ENCODE measurements at regions not wholly inside any gene's neighbourhood (a gene's known extent, or its start where the extent isn't known, plus 50 kb on each side); places are given as distances from the start of the nearest gene placed in this dataset.

- no peak overlapping the region for H3K27ac ChIP-seq
- no peak for DNase-seq
- no peaks in the 10 kb centered on the region for H3K36me3 ChIP-seq
- TF ChIP-seq CTCF (IDR thresholded peaks at IDR 0.05): no peak
- intact Hi-C loops (cut with DNase I): no loop called here
- H3K9ac ChIP-seq (ENCODE audit: low read depth in 2 of 2, low read length in 2 of 2): no peak overlapping the region
- H3K9me3 ChIP-seq: no peaks in the 10 kb centered on the region
- no peaks in the 10 kb centered on the region for H3K27me3 ChIP-seq
- H3K4me3 ChIP-seq: no peak overlapping the region
- no peaks in the 10 kb centered on the region for H3K4me1 ChIP-seq
Observed at GRCh38 chr3:187977659-187978058, 176.3 kb upstream of the LPP start.

GRCh38 chr3:187978433-187979011 is 175.4 kb upstream of the LPP start:
- no peak overlapping the region for H3K4me3 ChIP-seq
- no peak for DNase-seq

GRCh38 chr3:187979564-187979963 is 174.4 kb upstream of the LPP start:
- TF ChIP-seq CTCF (IDR thresholded peaks at IDR 0.05): no peak
- Histone ChIP-seq H3K4me3 (no peak overlapping the region), H3K4me1 (no peaks in the 10 kb centered on the region), H3K9me3 (no peaks in the 10 kb centered on the region), H3K36me3 (no peaks in the 10 kb centered on the region), H3K9ac (ENCODE audit: low read depth in 2 of 2, low read length in 2 of 2) (no peak overlapping the region), H3K27ac (no peak overlapping the region), H3K27me3 (no peaks in the 10 kb centered on the region)
- no peak for DNase-seq
- intact Hi-C loops (cut with DNase I): no loop called here

More at GRCh38 chr3:187978433-187979011, 175.4 kb upstream of the LPP start:
- Histone ChIP-seq H3K9me3 (no peaks in the 10 kb centered on the region), H3K36me3 (no peaks in the 10 kb centered on the region), H3K27ac (no peak overlapping the region), H3K4me1 (no peaks in the 10 kb centered on the region), H3K9ac (ENCODE audit: low read depth in 2 of 2, low read length in 2 of 2) (no peak overlapping the region), H3K27me3 (no peaks in the 10 kb centered on the region)
- intact Hi-C loops (cut with DNase I): no loop called here
- no peak for TF ChIP-seq CTCF (IDR thresholded peaks at IDR 0.05)

GRCh38 chr3:187980861-187981260 is 173.1 kb upstream of the LPP start:
- Histone ChIP-seq H3K27me3 (no peaks in the 10 kb centered on the region), H3K9me3 (no peaks in the 10 kb centered on the region), H3K27ac (no peak overlapping the region), H3K4me3 (no peak overlapping the region), H3K4me1 (no peaks in the 10 kb centered on the region), H3K36me3 (no peaks in the 10 kb centered on the region), H3K9ac (ENCODE audit: low read depth in 2 of 2, low read length in 2 of 2) (no peak overlapping the region)
- intact Hi-C loops (cut with DNase I): no loop called here
- no peak for TF ChIP-seq CTCF (IDR thresholded peaks at IDR 0.05)
- no peak for DNase-seq

GRCh38 chr3:187982142-187982541 is 171.8 kb upstream of the LPP start:
- Histone ChIP-seq H3K4me3 (no peak overlapping the region), H3K9ac (ENCODE audit: low read depth in 2 of 2, low read length in 2 of 2) (no peak overlapping the region), H3K27me3 (no peaks in the 10 kb centered on the region), H3K4me1 (no peaks in the 10 kb centered on the region), H3K9me3 (no peaks in the 10 kb centered on the region), H3K36me3 (no peaks in the 10 kb centered on the region), H3K27ac (no peak overlapping the region)
- TF ChIP-seq CTCF (IDR thresholded peaks at IDR 0.05): no peak
- intact Hi-C loops (cut with DNase I): no loop called here
- DNase-seq: no peak

All from colonic mucosa (tissue), 4 donors.